ENCODE measurements at regions not wholly inside any gene's neighbourhood (a gene's known extent, or its start where the extent isn't known, plus 50 kb on each side); places are given as distances from the start of the nearest gene placed in this dataset.
"Not testable (repeated sequence)": the region's sequence is repeated elsewhere in the genome, so short reads cannot be mapped to it uniquely, and the experiment has no call there.

DNA sequence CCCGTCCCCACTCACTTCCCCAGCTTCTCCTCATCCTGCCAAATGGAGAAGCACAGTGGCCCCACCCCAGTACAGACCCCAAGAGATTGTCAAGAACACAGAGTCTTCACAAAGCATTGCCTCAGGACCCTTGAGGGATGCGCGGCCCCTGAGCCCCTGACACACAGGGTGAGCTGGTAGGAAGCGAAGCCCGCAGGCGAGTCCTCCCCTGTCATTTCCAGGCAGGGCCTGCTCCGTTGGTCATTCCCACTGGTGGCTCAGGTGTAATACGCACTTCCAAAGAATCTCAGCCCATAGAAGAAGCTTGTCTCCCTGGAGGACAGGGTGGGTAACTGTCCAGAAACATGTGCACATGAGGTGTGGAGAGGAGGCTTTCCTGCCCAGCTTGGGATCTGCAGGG is 404.2 kb downstream of the THBS2 start:
- ChIA-PET POLR2A (no interaction called here), CTCF (no interaction called here)
- ATAC-seq (ENCODE audit: low read depth) (no peak), DNase-seq (no peak)
- Mint-ChIP-seq H3K27ac (no peak overlapping the region), H3K27me3 (no peaks in the 10 kb centered on the region), H3K4me1 (peaks cover 2% of the 10 kb centered on the region), H3K9me3 (no peaks in the 10 kb centered on the region), H3K36me3 (ENCODE audit: low read depth) (no peaks in the 10 kb centered on the region), H3K4me3 (no peak overlapping the region)
- no peak for TF ChIP-seq CTCF (IDR thresholded peaks at IDR 0.05)
- intact Hi-C loops (cut with micrococcal nuclease) = no loop called here

GRCh38 chr6:168848797-168849196 is 404.8 kb downstream of the THBS2 start:
- DNase-seq (no peak), ATAC-seq (ENCODE audit: low read depth) (no peak)
- CTCF ChIA-PET = no interaction called here
- Mint-ChIP-seq H3K36me3 (ENCODE audit: low read depth) (no peaks in the 10 kb centered on the region), H3K27me3 (no peaks in the 10 kb centered on the region), H3K4me1 (peaks cover 2% of the 10 kb centered on the region), H3K9me3 (no peaks in the 10 kb centered on the region), H3K4me3 (no peak overlapping the region), H3K27ac (no peak overlapping the region)
- TF ChIP-seq CTCF (IDR thresholded peaks at IDR 0.05) = no peak
- intact Hi-C loops (cut with micrococcal nuclease) = no loop called here
- POLR2A ChIA-PET = no interaction called here

GRCh38 chr6:168844821-168845609 is 404.0 kb downstream of the SMOC2 start:
- intact Hi-C loops (cut with micrococcal nuclease) = no loop called here
- H3K36me3 Mint-ChIP-seq (ENCODE audit: low read depth) = no peaks in the 10 kb centered on the region

GRCh38 chr6:168842632-168843212 is 401.7 kb downstream of the SMOC2 start:
- H3K9me3 Mint-ChIP-seq; POLR2A ChIA-PET; H3K4me1 Mint-ChIP-seq; ATAC-seq (ENCODE audit: low read depth); DNase-seq; intact Hi-C loops (cut with micrococcal nuclease); H3K27me3 Mint-ChIP-seq; H3K36me3 Mint-ChIP-seq (ENCODE audit: low read depth); H3K27ac Mint-ChIP-seq; H3K4me3 Mint-ChIP-seq; CTCF ChIA-PET: not testable (repeated sequence)

More at GRCh38 chr6:168844821-168845609, 404.0 kb downstream of the SMOC2 start:
- ATAC-seq (ENCODE audit: low read depth) (no peak), DNase-seq (no peak)
- Mint-ChIP-seq H3K27ac (no peak overlapping the region), H3K4me3 (no peak overlapping the region), H3K4me1 (no peaks in the 10 kb centered on the region), H3K9me3 (no peaks in the 10 kb centered on the region), H3K27me3 (no peaks in the 10 kb centered on the region)
- ChIA-PET CTCF (no interaction called here), POLR2A (no interaction called here)
- no peak for TF ChIP-seq CTCF (IDR thresholded peaks at IDR 0.05)

DNA sequence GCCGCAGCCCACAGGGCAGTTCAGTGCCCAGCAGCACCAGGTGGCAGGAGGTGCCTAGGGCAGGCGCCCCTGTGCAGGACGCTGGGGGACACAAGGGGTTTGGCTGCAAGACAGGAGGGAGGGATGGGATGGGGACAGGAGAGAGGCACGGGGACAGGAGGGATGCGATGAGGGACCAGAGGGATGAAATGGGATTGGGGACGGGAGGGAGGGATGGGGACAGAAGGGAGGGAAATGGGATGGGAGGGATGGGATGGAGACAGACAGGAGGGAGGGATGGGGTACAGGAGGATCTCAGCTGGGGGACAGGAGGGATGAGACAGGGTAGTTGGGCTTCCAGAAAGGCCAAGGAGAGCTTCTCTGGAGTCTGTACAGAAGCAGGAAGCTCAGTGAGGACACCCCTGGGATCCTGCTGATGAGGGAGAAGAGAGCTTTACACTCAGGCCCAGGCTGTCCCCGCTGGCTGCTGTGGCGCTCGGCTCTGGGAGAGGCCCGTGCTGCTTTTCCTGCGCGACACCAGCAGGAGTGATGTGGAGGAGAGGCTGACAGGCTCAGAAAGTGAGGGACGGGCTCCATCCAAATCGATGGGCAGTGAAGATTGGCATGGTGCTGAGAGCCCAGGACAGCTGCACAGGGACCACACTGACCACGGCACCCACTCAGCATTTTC is 400.8 kb downstream of the SMOC2 start:
- intact Hi-C loops (cut with micrococcal nuclease) = no loop called here
- CTCF ChIA-PET = no interaction called here
- ATAC-seq (ENCODE audit: low read depth) (no peak), DNase-seq (no peak)
- no peak overlapping the region for H3K4me3 Mint-ChIP-seq
- no peak overlapping the region for H3K27ac Mint-ChIP-seq
- TF ChIP-seq CTCF (IDR thresholded peaks at IDR 0.05) = no peak
- no peaks in the 10 kb centered on the region for H3K36me3 Mint-ChIP-seq (ENCODE audit: low read depth)
- H3K27me3 Mint-ChIP-seq = peaks cover 3% of the 10 kb centered on the region
- peaks cover 3% of the 10 kb centered on the region for H3K9me3 Mint-ChIP-seq
- POLR2A ChIA-PET = no interaction called here
- H3K4me1 Mint-ChIP-seq = no peaks in the 10 kb centered on the region

DNA sequence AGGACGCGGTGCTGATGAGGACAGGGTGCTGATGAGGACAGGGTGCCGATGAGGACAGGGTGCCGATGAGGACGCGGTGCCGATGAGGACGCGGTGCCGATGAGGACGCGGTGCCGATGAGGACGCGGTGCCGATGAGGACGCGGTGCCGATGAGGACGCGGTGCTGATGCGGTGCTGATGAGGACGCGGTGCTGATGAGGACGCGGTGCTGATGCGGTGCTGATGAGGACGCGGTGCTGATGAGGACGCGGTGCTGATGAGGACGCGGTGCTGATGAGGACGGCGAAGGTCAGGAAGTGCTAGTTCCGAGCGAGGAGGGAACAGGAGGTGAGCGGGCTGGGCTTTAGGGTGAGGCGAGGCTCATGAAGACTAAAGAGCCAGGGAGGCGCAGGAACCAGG is 399.9 kb downstream of the SMOC2 start:
- CTCF ChIA-PET; H3K36me3 Mint-ChIP-seq (ENCODE audit: low read depth); DNase-seq; H3K27me3 Mint-ChIP-seq; H3K4me3 Mint-ChIP-seq; ATAC-seq (ENCODE audit: low read depth); intact Hi-C loops (cut with micrococcal nuclease); H3K27ac Mint-ChIP-seq; H3K4me1 Mint-ChIP-seq; H3K9me3 Mint-ChIP-seq; POLR2A ChIA-PET: not testable (repeated sequence)

DNA sequence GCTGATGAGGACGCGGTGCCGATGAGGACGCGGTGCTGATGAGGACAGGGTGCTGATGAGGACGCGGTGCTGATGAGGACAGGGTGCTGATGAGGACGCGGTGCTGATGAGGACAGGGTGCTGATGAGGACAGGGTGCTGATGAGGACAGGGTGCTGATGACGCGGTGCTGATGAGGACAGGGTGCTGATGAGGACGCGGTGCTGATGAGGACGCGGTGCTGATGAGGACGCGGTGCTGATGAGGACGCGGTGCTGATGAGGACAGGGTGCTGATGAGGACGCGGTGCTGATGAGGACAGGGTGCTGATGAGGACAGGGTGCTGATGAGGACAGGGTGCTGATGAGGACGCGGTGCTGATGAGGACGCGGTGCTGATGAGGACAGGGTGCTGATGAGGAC is 399.3 kb downstream of the SMOC2 start:
- H3K4me3 Mint-ChIP-seq; intact Hi-C loops (cut with micrococcal nuclease); H3K27me3 Mint-ChIP-seq; POLR2A ChIA-PET; H3K9me3 Mint-ChIP-seq; H3K27ac Mint-ChIP-seq; H3K4me1 Mint-ChIP-seq; H3K36me3 Mint-ChIP-seq (ENCODE audit: low read depth); CTCF ChIA-PET; ATAC-seq (ENCODE audit: low read depth); DNase-seq: not testable (repeated sequence)
